ENCODE measurements at regions not wholly inside any gene's neighbourhood (a gene's known extent, or its start where the extent isn't known, plus 50 kb on each side); places are given as distances from the start of the nearest gene placed in this dataset.
"Not testable (repeated sequence)": the region's sequence is repeated elsewhere in the genome, so short reads cannot be mapped to it uniquely, and the experiment has no call there.

- no peak for DNase-seq (ENCODE audit: low read depth)
- no peak for TF ChIP-seq CTCF (conservative IDR thresholded peaks at IDR 0.05; ENCODE audit: low read depth, low read length)
- H3K4me3 ChIP-seq (ENCODE audit: low read depth, low read length), result no peak overlapping the region
Measured at GRCh38 chr1:30462166-30462565, 261.2 kb downstream of the MATN1 start.

- H3K4me3 ChIP-seq (ENCODE audit: low read depth, low read length), result no peak overlapping the region
- no peak for TF ChIP-seq CTCF (conservative IDR thresholded peaks at IDR 0.05; ENCODE audit: low read depth, low read length)
- DNase-seq (ENCODE audit: low read depth), result no peak
Measured at GRCh38 chr1:30461640-30462039, 261.7 kb downstream of the MATN1 start.

DNA sequence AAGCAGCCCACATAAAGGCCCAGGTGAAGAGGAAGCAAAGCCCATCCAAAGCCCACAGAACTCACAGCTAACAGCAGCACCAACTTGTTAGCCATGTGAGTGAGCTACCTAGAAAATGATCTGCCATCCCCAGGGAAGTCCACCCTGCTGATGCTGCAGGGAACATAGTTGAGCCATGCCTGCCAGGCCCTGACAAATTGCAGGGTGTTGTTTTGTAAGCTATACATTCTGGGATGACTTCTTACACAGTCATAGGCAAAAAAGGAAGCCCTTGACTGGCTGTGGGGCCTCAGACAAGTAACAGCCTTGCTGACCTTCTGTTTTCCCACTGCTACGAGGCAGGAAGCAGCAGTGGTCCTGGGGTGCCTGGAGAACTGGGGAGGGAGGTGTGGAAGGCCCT lies 262.7 kb downstream of the MATN1 start:
- no peak for DNase-seq (ENCODE audit: low read depth)
- no peak overlapping the region for H3K4me3 ChIP-seq (ENCODE audit: low read depth, low read length)
- no peak for TF ChIP-seq CTCF (conservative IDR thresholded peaks at IDR 0.05; ENCODE audit: low read depth, low read length)

- H3K4me3 ChIP-seq (ENCODE audit: low read depth, low read length); DNase-seq (ENCODE audit: low read depth): not testable (repeated sequence)
Measured at GRCh38 chr1:30458730-30459485, 264.5 kb downstream of the MATN1 start.

DNA sequence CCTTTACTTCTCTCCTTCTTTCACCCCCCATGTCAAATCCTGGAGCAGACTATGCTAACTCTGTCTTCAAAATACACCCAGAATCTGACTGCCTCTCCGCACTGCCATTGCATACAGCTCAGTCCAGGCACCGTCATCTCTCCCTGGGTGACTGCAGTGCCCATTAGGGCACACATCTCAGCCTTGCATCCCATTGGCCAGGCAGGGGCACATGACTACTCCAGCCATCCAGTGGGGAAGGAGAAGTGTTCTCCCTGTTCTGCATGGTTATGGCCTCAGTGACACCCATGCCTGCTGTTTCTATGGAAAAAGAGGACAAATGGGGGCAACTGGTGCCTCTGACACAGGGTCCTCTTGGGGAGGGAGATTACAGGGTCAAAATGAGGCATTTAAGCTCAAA lies 270.5 kb downstream of the MATN1 start:
- no peak for TF ChIP-seq CTCF (conservative IDR thresholded peaks at IDR 0.05; ENCODE audit: low read depth, low read length)
- H3K4me3 ChIP-seq (ENCODE audit: low read depth, low read length), result no peak overlapping the region
- DNase-seq (ENCODE audit: low read depth), result no peak

GRCh38 chr1:30452170-30452569 lies 271.2 kb downstream of the MATN1 start:
- TF ChIP-seq CTCF (conservative IDR thresholded peaks at IDR 0.05; ENCODE audit: low read depth, low read length), result no peak
- DNase-seq (ENCODE audit: low read depth), result no peak
- H3K4me3 ChIP-seq (ENCODE audit: low read depth, low read length), result no peak overlapping the region

DNA sequence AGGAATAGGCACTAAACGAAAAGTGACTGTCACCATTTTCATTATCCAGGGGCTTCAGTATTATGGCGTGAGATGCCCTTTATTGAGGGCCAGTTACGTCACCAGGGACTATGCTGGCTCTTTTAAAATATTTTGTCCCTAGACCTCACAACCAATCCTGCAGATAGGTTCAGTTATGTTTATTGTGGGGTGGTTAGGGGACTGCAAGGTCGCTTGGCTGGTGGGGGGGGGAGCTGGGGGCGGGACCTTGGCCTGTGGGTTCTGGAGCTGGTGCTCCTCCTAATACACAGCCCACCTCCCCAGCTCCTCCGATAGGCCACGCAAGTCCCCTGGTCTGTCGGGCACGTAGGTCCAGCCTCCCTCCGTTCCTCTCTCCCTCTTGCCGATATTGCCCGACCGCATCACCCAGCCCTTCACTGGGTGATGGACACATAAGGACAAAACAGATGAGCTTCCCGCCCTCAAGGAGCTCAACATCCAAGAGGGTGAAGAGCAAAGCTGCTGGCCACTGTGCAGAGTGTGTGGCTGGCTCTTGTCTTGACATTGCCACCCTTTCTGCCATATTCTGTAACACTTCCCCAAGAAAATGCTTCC lies 271.8 kb downstream of the MATN1 start:
- no peak overlapping the region for H3K4me3 ChIP-seq (ENCODE audit: low read depth, low read length)
- TF ChIP-seq CTCF (conservative IDR thresholded peaks at IDR 0.05; ENCODE audit: low read depth, low read length), result no peak
- DNase-seq (ENCODE audit: low read depth), result no peak

All from choroid plexus epithelial cell (primary cell).